ENCODE measurements at regions not wholly inside any gene's neighbourhood (a gene's known extent, or its start where the extent isn't known, plus 50 kb on each side); places are given as distances from the start of the nearest gene placed in this dataset.

- TF ChIP-seq ZNF280B (CRISPR knock-in tag; IDR thresholded peaks at IDR 0.05), result no peak
Observed at GRCh38 chr4:130510661-130511060, 1414.7 kb downstream of the C4orf33 start (continued).

- Histone ChIP-seq H3K9ac (ENCODE audit: insufficient read depth in 1 of 2, low read depth in 2 of 2, low read length in 2 of 2) (no peak overlapping the region), H4K20me1 (replicated peaks; ENCODE audit: control insufficient read depth, insufficient read depth, low read length) (no peaks in the 10 kb centered on the region), H3K36me3 (ENCODE audit: control insufficient read depth, insufficient read depth, low read length) (no peaks in the 10 kb centered on the region), H3K9me3 (replicated peaks; ENCODE audit: control insufficient read depth, insufficient read depth, low read depth, low read length) (no peaks in the 10 kb centered on the region; the same call in 1 of the 2 replicates), H2AFZ (ENCODE audit: low read depth, low read length) (no peak overlapping the region), H3K4me1 (replicated peaks in 1 of 2; ENCODE audit: control insufficient read depth in 2 of 2, insufficient read depth in 2 of 2, low read length in 2 of 2) (no peaks in the 10 kb centered on the region), H3K4me3 (no peak overlapping the region), H3K9me1 (ENCODE audit: control insufficient read depth, insufficient read depth, low read length) (no peaks in the 10 kb centered on the region), H3K4me2 (ENCODE audit: insufficient read depth, low read length) (no peak overlapping the region), H3K79me2 (ENCODE audit: control insufficient read depth, insufficient read depth, low read length) (no peaks in the 10 kb centered on the region), H3K27me3 (ENCODE audit: control insufficient read depth in 2 of 2, insufficient read depth in 2 of 2, low read length in 2 of 2) (no peaks in the 10 kb centered on the region), H3K27ac (ENCODE audit: extremely low read depth, low read depth, low read length) (no peak overlapping the region)
- BruUV-seq (replicated peaks), result no TSS peak
- ATAC-seq (no peak), FAIRE-seq (no peak), DNase-seq (ENCODE audit: extremely low read depth in 1 of 4, low spot score in 3 of 4) (no peak)
- 2% methylated on average over 5 of the region's 5 CpGs for WGBS (ENCODE audit: insufficient coverage, low coverage, missing lambda C conversion rate)
- intact Hi-C loops (cut with micrococcal nuclease) (no loop called here), in situ Hi-C loops (cut with MboI) (no loop called here)
- POLR2A ChIA-PET, result no interaction called here
- CTCF ChIA-PET (ENCODE audit: low intra/inter-chr PET ratio), result no interaction called here
- TF ChIP-seq ZNF239 (CRISPR knock-in tag; IDR thresholded peaks at IDR 0.05) (no peak), RNF2 (IDR thresholded peaks at IDR 0.05) (no peak), HMG20A (CRISPR knock-in tag; conservative IDR thresholded peaks at IDR 0.05) (no peak), CHD2 (IDR thresholded peaks at IDR 0.05; ENCODE audit: low read depth, low read length) (no peak), HLTF (IDR thresholded peaks at IDR 0.05) (no peak), CHD1 (IDR thresholded peaks at IDR 0.05; ENCODE audit: low read length) (no peak), MEIS2 (IDR thresholded peaks at IDR 0.05; ENCODE audit: partially characterized antibody) (no peak), MEF2D (tag; conservative IDR thresholded peaks at IDR 0.05; ENCODE audit: low read depth) (no peak), BACH1 (tag; IDR thresholded peaks at IDR 0.05) (no peak), RBM34 (IDR thresholded peaks at IDR 0.05; ENCODE audit: borderline replicate concordance, insufficient read depth, low read length) (no peak), FOXK1 (CRISPR knock-in tag; IDR thresholded peaks at IDR 0.05; ENCODE audit: borderline replicate concordance) (no peak), GTF3C2 (IDR thresholded peaks at IDR 0.05; ENCODE audit: borderline replicate concordance, extremely low read depth, insufficient read length) (no peak), ZNF696 (CRISPR knock-in tag; conservative IDR thresholded peaks at IDR 0.05) (no peak), POLR2G (IDR thresholded peaks at IDR 0.05; ENCODE audit: low read depth, low read length) (no peak), NKRF (IDR thresholded peaks at IDR 0.05; ENCODE audit: borderline replicate concordance) (no peak)
Observed at GRCh38 chr4:130511776-130512175, 1415.8 kb downstream of the C4orf33 start.
